PC-3 (cell line): ENCODE measurements at regions not wholly inside any gene's neighbourhood (a gene's known extent, or its start where the extent isn't known, plus 50 kb on each side); places are given as distances from the start of the nearest gene placed in this dataset.

Experiments
- CTCF ChIP-seq: fragments of 300-600 bp; sonication (generic); conservative IDR thresholded peaks from 2 replicates; pipeline ENCODE4 v1.5.1; 2017; ENCODE audit warnings: antibody characterized with exemption, low read depth, mild to moderate bottlenecking, low read length
- EZH2phosphoT487 ChIP-seq: fragments of 300-600 bp; sonication (generic); IDR thresholded peaks from 2 replicates; pipeline ENCODE4 v1.6.1; 2018; ENCODE audit warnings: mild to moderate bottlenecking, antibody characterized with exemption, low read length, borderline replicate concordance

DNA sequence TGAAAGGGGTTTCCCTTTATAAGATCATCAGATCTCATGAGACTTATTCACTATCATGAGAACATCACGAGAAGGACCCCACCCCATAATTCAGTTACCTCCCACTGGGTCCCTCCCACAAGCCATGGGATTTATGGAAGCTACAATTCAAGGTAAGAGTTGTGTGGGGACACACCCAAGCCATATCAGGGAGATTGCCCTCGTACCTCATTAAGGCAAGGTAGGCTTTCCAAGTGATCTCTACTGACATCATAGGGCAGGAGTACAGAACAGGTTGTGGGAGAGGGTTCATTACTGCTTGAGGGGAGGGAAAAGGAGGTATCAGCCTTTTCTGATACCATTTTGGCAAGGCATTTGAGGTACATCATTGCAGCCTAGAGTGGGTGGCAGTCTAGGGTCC is 524.6 kb downstream of the PRKD1 start:
- TF ChIP-seq CTCF (no peak), EZH2phosphoT487 (no peak)
